GM18519 (cell line): ENCODE measurements at regions not wholly inside any gene's neighbourhood (a gene's known extent, or its start where the extent isn't known, plus 50 kb on each side); places are given as distances from the start of the nearest gene placed in this dataset.

Experiments
- ATAC-seq: cut with Tn5 transposase; IDR thresholded peaks from one replicate; pipeline ENCODE4 v1.9.1; 2021; ENCODE audit warnings: mild to moderate bottlenecking, moderate library complexity; ENCODE audit not compliant: unreplicated experiment, low FRiP score

GRCh38 chr12:24042651-24043050 is 93.2 kb upstream of the SOX5 start:
- no peak for ATAC-seq

DNA sequence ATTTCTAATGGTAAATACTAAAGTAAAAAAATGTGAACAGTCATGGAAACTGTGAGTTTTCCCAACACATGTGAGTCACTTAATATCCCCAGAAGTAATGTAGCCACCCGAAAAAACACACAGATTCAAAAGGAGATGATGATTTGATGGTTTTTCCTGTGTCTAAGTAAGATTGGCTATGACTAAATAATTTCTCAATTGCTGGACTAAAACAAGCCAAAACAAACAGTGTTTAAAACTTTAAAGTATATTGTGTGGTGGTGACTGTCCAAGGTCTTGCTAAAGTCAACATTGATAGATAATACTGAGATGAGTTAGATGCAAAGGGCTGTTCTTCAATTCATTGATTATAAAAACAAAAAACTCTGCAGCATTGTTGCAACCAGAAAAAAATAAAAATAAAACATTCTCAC is 89.6 kb upstream of the SOX5 start:
- ATAC-seq = no peak

DNA sequence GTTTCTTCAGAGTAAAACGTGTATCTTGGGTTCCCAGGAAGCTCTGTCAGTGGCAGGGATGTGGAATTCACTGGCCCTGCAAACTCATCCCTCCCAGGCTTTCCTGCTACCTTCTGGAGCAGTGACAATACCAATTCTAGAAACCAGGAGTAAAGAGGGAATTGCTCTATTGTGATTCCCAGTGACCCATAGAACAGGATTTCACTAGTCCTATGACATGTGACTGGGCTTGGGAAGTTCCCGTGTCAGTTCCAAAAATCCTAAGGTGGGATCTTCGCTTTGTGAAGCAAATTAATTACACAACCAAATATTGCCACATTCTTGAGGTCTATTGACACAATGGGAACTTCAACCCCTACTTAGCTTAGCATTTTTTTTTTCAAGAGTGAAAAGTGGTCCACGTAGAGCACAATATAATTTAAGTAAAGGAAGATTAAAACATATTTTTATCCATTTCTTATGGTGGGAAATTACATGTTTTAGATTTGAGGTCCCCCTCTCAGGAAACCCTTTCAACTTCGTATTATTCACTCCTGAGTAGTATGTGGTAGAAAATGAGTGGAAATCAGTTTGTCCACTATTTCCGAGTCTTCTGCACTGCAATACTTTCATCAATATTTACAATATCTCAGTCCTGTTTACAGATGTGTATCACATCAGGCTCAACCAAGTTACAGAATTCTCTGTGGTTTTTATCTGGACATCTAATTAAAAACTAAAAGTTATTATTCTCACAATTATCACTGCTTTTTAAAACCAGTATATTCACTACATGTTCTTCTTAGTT is 88.9 kb upstream of the SOX5 start:
- no peak for ATAC-seq

DNA sequence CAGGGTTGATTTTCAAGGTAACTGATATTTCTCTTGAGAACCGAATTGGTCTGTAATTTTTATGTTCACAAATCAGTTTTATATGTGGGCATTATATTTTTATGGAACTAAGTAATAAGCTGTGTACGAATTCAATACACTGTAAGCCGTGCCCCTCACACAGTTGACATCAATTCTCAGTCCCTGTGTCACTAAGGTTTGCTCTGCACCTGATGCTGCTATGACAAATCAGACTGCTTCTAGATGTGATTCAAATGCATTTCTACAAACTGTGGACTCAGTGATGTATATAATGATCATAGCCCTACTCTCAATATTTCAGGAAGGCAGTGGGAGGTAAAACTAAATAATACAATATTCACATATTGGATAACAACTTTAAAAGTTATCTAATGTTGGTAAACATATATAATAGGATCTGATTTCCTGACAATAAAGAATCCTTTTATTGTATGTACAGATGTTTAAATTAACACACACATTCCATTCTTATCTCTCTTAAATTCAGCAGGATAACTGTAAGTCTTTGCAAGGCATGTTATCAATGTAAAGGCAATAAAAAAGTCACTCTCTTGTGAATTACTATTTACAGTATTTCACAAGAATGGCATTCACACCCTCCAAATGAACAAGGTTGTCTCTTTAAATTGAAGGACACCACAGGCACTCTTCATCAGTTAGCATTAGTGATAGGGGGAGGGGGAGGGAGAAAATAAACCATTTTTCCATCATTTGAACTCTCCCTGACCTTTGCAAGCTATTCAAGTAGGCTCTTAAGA is 87.2 kb upstream of the SOX5 start:
- no peak for ATAC-seq

DNA sequence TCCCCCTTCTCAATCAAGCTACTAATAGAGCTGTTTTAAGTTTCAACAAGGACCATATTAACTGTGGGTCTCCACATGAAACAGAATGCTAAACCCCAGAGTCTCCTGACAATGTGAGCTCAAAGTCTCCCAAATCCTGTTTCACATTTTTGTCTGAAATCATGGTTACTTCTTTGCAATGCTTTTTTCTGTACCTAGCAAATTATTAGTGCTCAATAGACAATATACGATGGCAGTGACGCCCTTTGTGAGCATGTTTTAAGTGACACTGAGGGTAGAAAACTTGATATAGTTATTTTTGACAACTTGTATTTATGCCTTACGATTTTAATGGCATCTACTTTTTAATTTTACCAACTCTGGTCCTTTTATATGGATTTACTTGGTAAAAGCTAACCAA is 85.4 kb upstream of the SOX5 start:
- no peak for ATAC-seq

GRCh38 chr12:24034160-24034559 is 84.7 kb upstream of the SOX5 start:
- no peak for ATAC-seq

- no peak for ATAC-seq
These were observed 77.9 kb upstream of the SOX5 start for GRCh38 chr12:24027352-24027751.

- ATAC-seq = no peak
These were observed 75.8 kb upstream of the SOX5 start for GRCh38 chr12:24025153-24025798.

- ATAC-seq = no peak
These were observed 73.6 kb upstream of the SOX5 start for GRCh38 chr12:24023081-24023480.

- ATAC-seq = no peak
These were observed 71.7 kb upstream of the SOX5 start for GRCh38 chr12:24021164-24021502.

- ATAC-seq = no peak
These were observed 71.1 kb upstream of the SOX5 start for GRCh38 chr12:24020397-24021163.

DNA sequence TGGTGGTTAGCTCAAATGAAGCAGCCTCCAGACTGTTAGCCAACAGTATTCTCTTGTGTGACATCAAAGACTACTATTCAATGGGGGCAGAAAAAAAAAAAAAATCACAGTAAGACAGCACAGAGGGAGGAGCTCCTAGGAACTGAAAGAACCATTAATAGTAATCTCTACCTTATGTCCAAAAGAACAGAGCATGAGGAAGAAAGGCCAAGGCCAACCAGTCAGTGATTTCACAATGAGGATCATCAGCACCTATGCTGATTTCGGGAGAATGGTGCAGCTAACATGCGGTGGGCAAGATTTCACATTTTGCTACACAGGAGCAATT is 66.3 kb upstream of the SOX5 start:
- no peak for ATAC-seq

DNA sequence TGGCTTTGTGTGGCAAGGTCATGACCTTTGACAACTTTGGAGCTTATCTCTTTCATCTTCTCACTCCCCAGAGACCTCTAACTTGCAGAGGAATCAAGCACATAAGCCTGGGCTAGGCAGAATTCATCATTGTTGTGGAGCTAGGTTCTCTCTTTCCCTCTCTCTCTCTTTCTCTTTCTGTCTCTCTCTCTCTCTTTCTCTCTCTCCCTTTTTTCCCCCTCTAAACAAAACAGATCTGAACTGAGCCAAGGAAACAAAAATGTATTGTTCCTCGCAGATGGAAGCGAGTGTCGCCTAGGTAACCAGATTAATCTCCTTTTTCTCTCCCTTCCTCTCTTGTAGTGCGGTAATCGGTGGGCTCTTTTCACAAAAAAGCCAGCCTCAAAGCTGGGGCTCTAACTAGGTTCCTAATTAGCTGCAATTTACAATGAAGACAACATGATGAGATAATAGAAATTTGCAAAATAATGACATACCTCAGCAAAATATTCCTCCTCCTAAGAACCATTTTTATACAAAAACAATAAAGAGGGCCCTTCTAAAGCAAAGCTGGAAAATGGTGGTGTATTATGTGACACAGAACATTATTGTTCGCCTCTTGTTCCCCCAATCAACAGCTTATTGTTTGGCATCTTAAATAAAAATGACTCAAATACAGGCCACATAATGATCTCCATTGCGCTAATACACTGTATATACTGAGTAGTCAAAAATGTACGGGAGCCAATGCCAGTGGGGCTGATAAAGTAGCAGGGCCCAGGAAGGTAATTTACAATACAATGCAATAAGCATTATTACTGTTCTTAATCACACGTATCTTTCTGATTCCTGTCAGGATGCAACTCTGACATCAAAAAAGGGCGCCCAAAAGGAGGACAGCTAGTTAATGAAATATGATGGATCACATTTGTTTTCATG is 65.7 kb upstream of the SOX5 start:
- no peak for ATAC-seq

- no peak for ATAC-seq
These were observed 64.8 kb upstream of the SOX5 start for GRCh38 chr12:24014240-24014639.

DNA sequence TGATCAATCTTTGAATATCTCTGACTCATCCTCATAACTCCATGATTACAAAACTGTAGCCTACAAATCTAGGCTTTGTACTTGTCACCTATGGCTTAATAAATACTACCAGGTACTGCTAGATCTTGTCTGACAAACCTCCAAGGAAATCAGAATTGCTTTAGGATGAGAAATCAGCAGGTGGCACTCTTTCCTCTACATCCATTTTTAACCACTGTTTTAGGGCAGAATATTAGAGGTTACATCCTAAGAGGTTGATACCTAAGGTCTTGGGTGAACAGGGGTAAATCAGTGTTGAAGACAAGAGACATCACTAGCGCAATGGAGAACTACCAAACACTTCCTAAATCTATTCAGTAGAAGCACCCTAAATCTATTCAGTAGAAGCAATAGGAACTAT is 63.1 kb upstream of the SOX5 start:
- ATAC-seq = no peak

- ATAC-seq = no peak
These were observed 62.5 kb upstream of the SOX5 start for GRCh38 chr12:24011927-24012507.

- ATAC-seq = no peak
These were observed 58.7 kb upstream of the SOX5 start for GRCh38 chr12:24008166-24008565.
